ENCODE measurements at regions not wholly inside any gene's neighbourhood (a gene's known extent, or its start where the extent isn't known, plus 50 kb on each side); places are given as distances from the start of the nearest gene placed in this dataset.

DNA sequence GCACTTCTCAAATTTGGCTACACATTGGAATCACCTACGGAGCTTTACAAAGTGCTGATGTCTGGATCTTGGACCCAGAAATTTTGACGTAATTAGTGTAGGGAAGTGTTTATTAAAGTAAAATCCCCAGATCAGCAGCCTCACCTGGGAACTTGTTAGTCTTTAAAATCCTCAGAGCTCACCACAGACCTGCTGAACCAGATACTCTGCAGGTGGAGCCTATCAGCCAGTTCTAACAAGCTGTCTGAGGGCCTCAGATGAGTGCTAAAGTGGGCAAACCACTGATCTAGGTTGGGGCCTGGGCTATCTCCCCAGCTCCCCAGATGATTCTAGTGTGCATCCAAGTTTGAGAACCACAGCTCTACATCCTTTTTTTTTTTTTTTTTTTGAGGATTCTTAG, 436.0 kb downstream of the ETS1 start:
- TF ChIP-seq, protein P1, sequence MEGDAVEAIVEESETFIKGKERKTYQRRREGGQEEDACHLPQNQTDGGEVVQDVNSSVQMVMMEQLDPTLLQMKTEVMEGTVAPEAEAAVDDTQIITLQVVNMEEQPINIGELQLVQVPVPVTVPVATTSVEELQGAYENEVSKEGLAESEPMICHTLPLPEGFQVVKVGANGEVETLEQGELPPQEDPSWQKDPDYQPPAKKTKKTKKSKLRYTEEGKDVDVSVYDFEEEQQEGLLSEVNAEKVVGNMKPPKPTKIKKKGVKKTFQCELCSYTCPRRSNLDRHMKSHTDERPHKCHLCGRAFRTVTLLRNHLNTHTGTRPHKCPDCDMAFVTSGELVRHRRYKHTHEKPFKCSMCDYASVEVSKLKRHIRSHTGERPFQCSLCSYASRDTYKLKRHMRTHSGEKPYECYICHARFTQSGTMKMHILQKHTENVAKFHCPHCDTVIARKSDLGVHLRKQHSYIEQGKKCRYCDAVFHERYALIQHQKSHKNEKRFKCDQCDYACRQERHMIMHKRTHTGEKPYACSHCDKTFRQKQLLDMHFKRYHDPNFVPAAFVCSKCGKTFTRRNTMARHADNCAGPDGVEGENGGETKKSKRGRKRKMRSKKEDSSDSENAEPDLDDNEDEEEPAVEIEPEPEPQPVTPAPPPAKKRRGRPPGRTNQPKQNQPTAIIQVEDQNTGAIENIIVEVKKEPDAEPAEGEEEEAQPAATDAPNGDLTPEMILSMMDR (conservative IDR thresholded peaks at IDR 0.05; ENCODE audit: low read depth, low read length), result no peak
- TF ChIP-seq, protein P2, sequence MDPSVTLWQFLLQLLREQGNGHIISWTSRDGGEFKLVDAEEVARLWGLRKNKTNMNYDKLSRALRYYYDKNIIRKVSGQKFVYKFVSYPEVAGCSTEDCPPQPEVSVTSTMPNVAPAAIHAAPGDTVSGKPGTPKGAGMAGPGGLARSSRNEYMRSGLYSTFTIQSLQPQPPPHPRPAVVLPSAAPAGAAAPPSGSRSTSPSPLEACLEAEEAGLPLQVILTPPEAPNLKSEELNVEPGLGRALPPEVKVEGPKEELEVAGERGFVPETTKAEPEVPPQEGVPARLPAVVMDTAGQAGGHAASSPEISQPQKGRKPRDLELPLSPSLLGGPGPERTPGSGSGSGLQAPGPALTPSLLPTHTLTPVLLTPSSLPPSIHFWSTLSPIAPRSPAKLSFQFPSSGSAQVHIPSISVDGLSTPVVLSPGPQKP (IDR thresholded peaks at IDR 0.05; ENCODE audit: borderline replicate concordance, low read depth, low read length), result no peak
- TF ChIP-seq SMC3 (IDR thresholded peaks at IDR 0.05; ENCODE audit: low read depth, low read length) (no peak), RAD21 (IDR thresholded peaks at IDR 0.05; ENCODE audit: low read length) (no peak), RFX5 (IDR thresholded peaks at IDR 0.05; ENCODE audit: low read depth, low read length) (no peak), MAFK (IDR thresholded peaks at IDR 0.05; ENCODE audit: low read depth, low read length) (no peak), RCOR1 (IDR thresholded peaks at IDR 0.05; ENCODE audit: insufficient replicate concordance, low read length) (no peak), MAZ (IDR thresholded peaks at IDR 0.05; ENCODE audit: borderline replicate concordance, low read depth, low read length) (no peak), POLR2A (IDR thresholded peaks at IDR 0.05; ENCODE audit: low read depth, low read length) (no peak), BHLHE40 (IDR thresholded peaks at IDR 0.05; ENCODE audit: low read depth, low read length) (no peak), CEBPB (IDR thresholded peaks at IDR 0.05; ENCODE audit: low read depth, low read length) (no peak), CHD1 (IDR thresholded peaks at IDR 0.05; ENCODE audit: low read depth, low read length) (no peak), FOS (IDR thresholded peaks at IDR 0.05; ENCODE audit: low read depth, low read length) (no peak)
- TF ChIP-seq, protein P3, sequence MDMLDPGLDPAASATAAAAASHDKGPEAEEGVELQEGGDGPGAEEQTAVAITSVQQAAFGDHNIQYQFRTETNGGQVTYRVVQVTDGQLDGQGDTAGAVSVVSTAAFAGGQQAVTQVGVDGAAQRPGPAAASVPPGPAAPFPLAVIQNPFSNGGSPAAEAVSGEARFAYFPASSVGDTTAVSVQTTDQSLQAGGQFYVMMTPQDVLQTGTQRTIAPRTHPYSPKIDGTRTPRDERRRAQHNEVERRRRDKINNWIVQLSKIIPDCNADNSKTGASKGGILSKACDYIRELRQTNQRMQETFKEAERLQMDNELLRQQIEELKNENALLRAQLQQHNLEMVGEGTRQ (IDR thresholded peaks at IDR 0.05; ENCODE audit: low read depth, low read length), result no peak
